ENCODE measurements at regions not wholly inside any gene's neighbourhood (a gene's known extent, or its start where the extent isn't known, plus 50 kb on each side); places are given as distances from the start of the nearest gene placed in this dataset.

GRCh38 chr21:16086121-16086520 is 356.3 kb downstream of the USP25 start:
- no peak for TF ChIP-seq POLR2A (IDR thresholded peaks at IDR 0.05)
- TF ChIP-seq POLR2AphosphoS5 (IDR thresholded peaks at IDR 0.05): no peak
- H3K27ac ChIP-seq: peak overlapping the region; percentile 58
- H3K4me3 ChIP-seq: no peak overlapping the region
- H3K36me3 ChIP-seq: no peaks in the 10 kb centered on the region
- WGBS: 75% methylated on average over 4 of the region's 4 CpGs
- no peaks in the 10 kb centered on the region for H3K4me1 ChIP-seq
- no peaks in the 10 kb centered on the region for H3K9me3 ChIP-seq
- no peaks in the 10 kb centered on the region for H3K27me3 ChIP-seq
- DNase-seq (ENCODE audit: low spot score in 2 of 2): no peak

- Histone ChIP-seq H3K27me3 (no peaks in the 10 kb centered on the region), H3K9me3 (no peaks in the 10 kb centered on the region), H3K36me3 (no peaks in the 10 kb centered on the region), H3K4me1 (no peaks in the 10 kb centered on the region), H3K4me3 (no peak overlapping the region), H3K27ac (peak overlapping the region; percentile 8)
- TF ChIP-seq POLR2A (IDR thresholded peaks at IDR 0.05) (no peak), POLR2AphosphoS5 (IDR thresholded peaks at IDR 0.05) (no peak), EP300 (IDR thresholded peaks at IDR 0.05) (no peak), CTCF (IDR thresholded peaks at IDR 0.05) (no peak)
- WGBS: 76% methylated on average over 2 of the region's 2 CpGs
- DNase-seq (ENCODE audit: low spot score in 2 of 2): no peak
Observed at GRCh38 chr21:16086936-16087335, 357.2 kb downstream of the USP25 start.

GRCh38 chr21:16087523-16087922 is 357.7 kb downstream of the USP25 start:
- Histone ChIP-seq H3K4me1 (no peaks in the 10 kb centered on the region), H3K9me3 (no peaks in the 10 kb centered on the region), H3K27ac (peak overlapping the region; percentile 8), H3K36me3 (no peaks in the 10 kb centered on the region), H3K27me3 (no peaks in the 10 kb centered on the region), H3K4me3 (no peak overlapping the region)
- 72% methylated on average over 1 of the region's 1 CpG for WGBS
- DNase-seq (ENCODE audit: low spot score in 2 of 2): no peak
- TF ChIP-seq CTCF (IDR thresholded peaks at IDR 0.05): no peak
- TF ChIP-seq EP300 (IDR thresholded peaks at IDR 0.05): no peak
- no peak for TF ChIP-seq POLR2AphosphoS5 (IDR thresholded peaks at IDR 0.05)
- no peak for TF ChIP-seq POLR2A (IDR thresholded peaks at IDR 0.05)

GRCh38 chr21:16088056-16088455 is 358.3 kb downstream of the USP25 start:
- no peaks in the 10 kb centered on the region for H3K4me1 ChIP-seq
- H3K36me3 ChIP-seq: no peaks in the 10 kb centered on the region
- TF ChIP-seq POLR2AphosphoS5 (IDR thresholded peaks at IDR 0.05): no peak
- TF ChIP-seq EP300 (IDR thresholded peaks at IDR 0.05): no peak
- no peak for TF ChIP-seq POLR2A (IDR thresholded peaks at IDR 0.05)
- TF ChIP-seq CTCF (IDR thresholded peaks at IDR 0.05): no peak
- no peaks in the 10 kb centered on the region for H3K9me3 ChIP-seq
- H3K27me3 ChIP-seq: no peaks in the 10 kb centered on the region
- DNase-seq (ENCODE audit: low spot score in 2 of 2): no peak
- H3K4me3 ChIP-seq: no peak overlapping the region
- peak overlapping the region; percentile 8 for H3K27ac ChIP-seq
- WGBS: 79% methylated on average over 1 of the region's 1 CpG

GRCh38 chr21:16095005-16095404 is 365.2 kb downstream of the USP25 start:
- WGBS: 82% methylated on average over 3 of the region's 3 CpGs
- no peaks in the 10 kb centered on the region for H3K4me1 ChIP-seq
- TF ChIP-seq CTCF (IDR thresholded peaks at IDR 0.05): no peak
- TF ChIP-seq POLR2A (IDR thresholded peaks at IDR 0.05): no peak
- TF ChIP-seq EP300 (IDR thresholded peaks at IDR 0.05): no peak
- no peak for TF ChIP-seq POLR2AphosphoS5 (IDR thresholded peaks at IDR 0.05)

GRCh38 chr21:16096988-16097387 is 367.2 kb downstream of the USP25 start:
- no peak for DNase-seq (ENCODE audit: low spot score in 2 of 2)
- H3K4me1 ChIP-seq: no peaks in the 10 kb centered on the region
- no peak overlapping the region for H3K27ac ChIP-seq
- H3K9me3 ChIP-seq: no peaks in the 10 kb centered on the region
- H3K36me3 ChIP-seq: no peaks in the 10 kb centered on the region
- TF ChIP-seq POLR2AphosphoS5 (IDR thresholded peaks at IDR 0.05) (no peak), CTCF (IDR thresholded peaks at IDR 0.05) (no peak), EP300 (IDR thresholded peaks at IDR 0.05) (no peak), POLR2A (IDR thresholded peaks at IDR 0.05) (no peak)
- 94% methylated on average over 3 of the region's 3 CpGs for WGBS
- no peak overlapping the region for H3K4me3 ChIP-seq
- H3K27me3 ChIP-seq: no peaks in the 10 kb centered on the region

More at GRCh38 chr21:16095005-16095404, 365.2 kb downstream of the USP25 start:
- Histone ChIP-seq H3K27me3 (no peaks in the 10 kb centered on the region), H3K36me3 (no peaks in the 10 kb centered on the region), H3K9me3 (no peaks in the 10 kb centered on the region), H3K27ac (no peak overlapping the region), H3K4me3 (no peak overlapping the region)
- no peak for DNase-seq (ENCODE audit: low spot score in 2 of 2)

Measured in suprapubic skin (tissue), 4 donors.